ENCODE measurements at regions not wholly inside any gene's neighbourhood (a gene's known extent, or its start where the extent isn't known, plus 50 kb on each side); places are given as distances from the start of the nearest gene placed in this dataset.
"Not testable (repeated sequence)": the region's sequence is repeated elsewhere in the genome, so short reads cannot be mapped to it uniquely, and the experiment has no call there.

GRCh38 chr9:78399153-78399552, 102.2 kb downstream of the PSAT1 start:
- TF ChIP-seq, protein P1, sequence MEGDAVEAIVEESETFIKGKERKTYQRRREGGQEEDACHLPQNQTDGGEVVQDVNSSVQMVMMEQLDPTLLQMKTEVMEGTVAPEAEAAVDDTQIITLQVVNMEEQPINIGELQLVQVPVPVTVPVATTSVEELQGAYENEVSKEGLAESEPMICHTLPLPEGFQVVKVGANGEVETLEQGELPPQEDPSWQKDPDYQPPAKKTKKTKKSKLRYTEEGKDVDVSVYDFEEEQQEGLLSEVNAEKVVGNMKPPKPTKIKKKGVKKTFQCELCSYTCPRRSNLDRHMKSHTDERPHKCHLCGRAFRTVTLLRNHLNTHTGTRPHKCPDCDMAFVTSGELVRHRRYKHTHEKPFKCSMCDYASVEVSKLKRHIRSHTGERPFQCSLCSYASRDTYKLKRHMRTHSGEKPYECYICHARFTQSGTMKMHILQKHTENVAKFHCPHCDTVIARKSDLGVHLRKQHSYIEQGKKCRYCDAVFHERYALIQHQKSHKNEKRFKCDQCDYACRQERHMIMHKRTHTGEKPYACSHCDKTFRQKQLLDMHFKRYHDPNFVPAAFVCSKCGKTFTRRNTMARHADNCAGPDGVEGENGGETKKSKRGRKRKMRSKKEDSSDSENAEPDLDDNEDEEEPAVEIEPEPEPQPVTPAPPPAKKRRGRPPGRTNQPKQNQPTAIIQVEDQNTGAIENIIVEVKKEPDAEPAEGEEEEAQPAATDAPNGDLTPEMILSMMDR (IDR thresholded peaks at IDR 0.05), result no peak
- TF ChIP-seq ZFX (IDR thresholded peaks at IDR 0.05; ENCODE audit: borderline replicate concordance), result no peak
- H3K27ac ChIP-seq, result no peak overlapping the region

DNA sequence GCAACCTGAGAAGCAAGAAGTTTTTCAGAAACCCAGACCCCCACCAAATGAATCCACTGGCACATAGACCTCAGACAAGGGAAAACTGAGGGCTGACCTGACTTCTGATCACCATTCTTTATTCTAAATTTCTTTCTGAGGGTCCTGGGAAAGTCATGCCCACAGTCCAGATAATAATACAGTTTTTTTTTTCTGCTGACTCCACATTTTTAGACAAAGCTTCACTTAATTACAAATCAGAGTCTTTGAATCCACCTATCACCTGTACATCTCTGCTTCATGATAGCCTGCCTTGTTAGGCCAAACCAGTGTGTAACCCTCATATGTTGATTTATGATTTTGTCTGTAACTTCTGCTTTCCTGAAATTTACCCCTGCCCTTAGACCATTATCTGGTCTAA, 103.6 kb downstream of the PSAT1 start:
- TF ChIP-seq, protein P1 (IDR thresholded peaks at IDR 0.05), result no peak
- no peak for TF ChIP-seq ZFX (IDR thresholded peaks at IDR 0.05; ENCODE audit: borderline replicate concordance)

GRCh38 chr9:78405461-78405860, 108.5 kb downstream of the PSAT1 start:
- TF ChIP-seq, protein P1 (IDR thresholded peaks at IDR 0.05), result no peak
- no peak for TF ChIP-seq ZFX (IDR thresholded peaks at IDR 0.05; ENCODE audit: borderline replicate concordance)
- no peak overlapping the region for H3K27ac ChIP-seq

More for the DNA sequence above, 103.6 kb downstream of the PSAT1 start:
- H3K27ac ChIP-seq, result no peak overlapping the region

DNA sequence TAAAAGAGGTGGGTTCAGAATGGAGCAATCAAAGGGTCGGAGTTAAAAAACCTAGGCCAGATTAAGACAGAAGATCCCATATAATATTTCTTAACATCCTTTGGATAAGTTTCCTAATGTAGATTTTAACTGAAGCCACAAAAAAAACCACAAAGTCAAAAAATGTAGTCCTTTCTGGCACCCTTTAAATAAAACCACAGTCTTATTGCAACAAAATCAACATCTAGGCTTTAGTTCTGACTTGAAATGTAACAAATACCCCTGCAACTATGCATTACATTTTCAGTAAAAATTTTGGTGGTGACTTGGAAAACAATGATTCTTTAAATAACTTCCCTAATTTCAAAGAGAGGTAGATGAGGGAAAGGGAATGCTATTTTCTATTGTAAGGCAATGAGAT, 109.2 kb downstream of the PSAT1 start:
- no peak overlapping the region for H3K27ac ChIP-seq
- TF ChIP-seq, protein P1 (IDR thresholded peaks at IDR 0.05), result no peak
- TF ChIP-seq ZFX (IDR thresholded peaks at IDR 0.05; ENCODE audit: borderline replicate concordance), result no peak

DNA sequence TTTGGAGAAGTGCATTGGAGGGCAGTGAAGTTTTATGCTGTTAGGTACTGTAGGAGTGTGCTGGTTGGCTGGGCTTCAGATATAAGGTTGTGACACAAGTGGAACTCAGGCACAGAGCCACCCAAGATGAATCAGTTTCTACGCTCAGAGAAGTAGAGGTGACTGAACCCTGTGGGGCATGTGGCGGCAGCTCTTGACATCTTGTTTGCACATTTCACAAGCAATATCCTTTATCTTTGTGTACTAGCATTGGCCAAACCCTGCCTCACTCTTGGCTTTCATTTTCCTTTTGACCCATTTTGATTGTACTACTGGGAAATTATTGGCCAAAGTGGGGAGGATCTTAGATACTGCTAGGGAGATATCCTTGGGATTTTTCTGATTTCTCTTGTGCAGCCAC, 110.0 kb downstream of the PSAT1 start:
- TF ChIP-seq, protein P1 (IDR thresholded peaks at IDR 0.05), result no peak
- TF ChIP-seq ZFX (IDR thresholded peaks at IDR 0.05; ENCODE audit: borderline replicate concordance), result no peak
- no peak overlapping the region for H3K27ac ChIP-seq

DNA sequence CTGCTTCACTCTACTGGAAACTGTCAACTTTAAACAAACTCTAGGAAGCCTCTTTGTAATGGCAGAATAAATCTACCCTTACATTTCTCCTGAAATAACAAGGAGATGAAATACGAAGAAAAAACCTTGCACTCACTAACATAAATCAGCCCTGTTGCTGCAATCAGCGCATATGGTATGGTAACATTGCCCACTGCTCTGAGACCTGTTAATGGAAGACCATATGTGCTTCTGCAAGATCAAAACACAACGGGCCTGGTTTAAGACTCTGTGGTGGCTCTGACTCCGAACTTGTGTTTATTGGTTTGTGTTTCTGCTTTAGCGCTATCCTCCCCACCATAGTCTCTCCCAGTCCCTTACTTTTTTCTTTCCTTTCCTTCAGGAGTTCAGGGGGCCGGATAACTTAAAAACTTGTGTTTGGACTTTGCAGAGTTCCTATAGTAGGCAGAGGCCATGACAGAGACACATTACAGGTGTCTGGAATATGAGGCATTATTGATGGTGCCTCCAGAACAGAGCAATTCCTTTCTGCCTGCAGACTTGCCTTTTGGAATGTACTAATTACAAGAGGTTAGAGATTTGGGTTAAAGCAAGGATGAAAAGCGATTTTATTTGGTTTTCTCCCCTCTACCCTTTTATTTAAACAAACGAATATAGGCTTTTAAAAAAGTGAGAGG, 110.8 kb downstream of the PSAT1 start:
- H3K27ac ChIP-seq, result no peak overlapping the region
- TF ChIP-seq, protein P1 (IDR thresholded peaks at IDR 0.05), result no peak
- no peak for TF ChIP-seq ZFX (IDR thresholded peaks at IDR 0.05; ENCODE audit: borderline replicate concordance)

DNA sequence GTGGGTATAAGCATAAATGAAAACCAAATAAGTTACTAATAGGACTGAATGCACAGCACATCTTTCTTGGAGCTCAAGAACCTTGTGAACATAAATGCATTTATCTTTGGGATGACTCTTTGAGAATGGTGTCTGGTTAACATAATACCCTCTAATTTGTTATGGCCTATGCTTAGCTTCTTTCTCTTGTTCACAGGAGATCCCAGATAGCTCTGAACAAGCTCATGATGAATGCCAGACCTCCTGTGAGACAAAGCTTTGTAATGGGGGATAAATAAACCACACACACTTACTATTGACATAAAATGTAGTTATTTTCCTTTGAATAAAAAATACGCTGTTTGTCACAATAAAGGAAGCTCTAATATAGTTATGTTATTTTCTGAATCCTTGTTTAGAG, 111.5 kb downstream of the PSAT1 start:
- no peak overlapping the region for H3K27ac ChIP-seq
- TF ChIP-seq ZFX (IDR thresholded peaks at IDR 0.05; ENCODE audit: borderline replicate concordance), result no peak
- TF ChIP-seq, protein P1 (IDR thresholded peaks at IDR 0.05), result no peak

GRCh38 chr9:78409928-78410510, 113.1 kb downstream of the PSAT1 start:
- not testable (repeated sequence) for H3K27ac ChIP-seq

All from 22Rv1 (cell line).